CD4-positive, alpha-beta T cell treated with Interferon alpha-2 for 1 hour (primary cell): ENCODE measurements at regions not wholly inside any gene's neighbourhood (a gene's known extent, or its start where the extent isn't known, plus 50 kb on each side); places are given as distances from the start of the nearest gene placed in this dataset.

Experiments used
- DNase-seq, 2 donors: peaks; one replicate each; pipeline ENCODE4 v3.0.0-alpha.2; 2020 to 2022

GRCh38 chr18:34595690-34596089 lies 114.4 kb upstream of the DTNA start:
- no peak for DNase-seq

GRCh38 chr18:34598120-34598635 lies 111.9 kb upstream of the DTNA start:
- no peak for DNase-seq

GRCh38 chr18:34600158-34600557 lies 109.9 kb upstream of the DTNA start:
- DNase-seq, result no peak

GRCh38 chr18:34600874-34601656 lies 109.0 kb upstream of the DTNA start:
- DNase-seq, result no peak

GRCh38 chr18:34604591-34604990 lies 105.5 kb upstream of the DTNA start:
- DNase-seq, result no peak

- no peak for DNase-seq
Measured at GRCh38 chr18:34606851-34607250, 103.2 kb upstream of the DTNA start.

- no peak for DNase-seq
Measured at GRCh38 chr18:34608064-34608463, 102.0 kb upstream of the DTNA start.

GRCh38 chr18:34609986-34610648 lies 100.0 kb upstream of the DTNA start:
- DNase-seq, result no peak

GRCh38 chr18:34611904-34612303 lies 98.2 kb upstream of the DTNA start:
- DNase-seq, result no peak

- no peak for DNase-seq
Measured at GRCh38 chr18:34620258-34620861, 89.7 kb upstream of the DTNA start.

GRCh38 chr18:34623557-34623956 lies 86.5 kb upstream of the DTNA start:
- no peak for DNase-seq

- DNase-seq, result no peak
Measured at GRCh38 chr18:34624551-34624950, 85.5 kb upstream of the DTNA start.

GRCh38 chr18:34626404-34627136 lies 83.5 kb upstream of the DTNA start:
- no peak for DNase-seq

GRCh38 chr18:34627137-34627920 lies 82.8 kb upstream of the DTNA start:
- no peak for DNase-seq

- DNase-seq, result no peak
Measured at GRCh38 chr18:34631093-34631966, 78.8 kb upstream of the DTNA start.

- no peak for DNase-seq
Measured at GRCh38 chr18:34632321-34632720, 77.8 kb upstream of the DTNA start.

GRCh38 chr18:34633368-34633767 lies 76.7 kb upstream of the DTNA start:
- no peak for DNase-seq

GRCh38 chr18:34637094-34637801 lies 72.8 kb upstream of the DTNA start:
- DNase-seq, result no peak

GRCh38 chr18:34639687-34640086 lies 70.4 kb upstream of the DTNA start:
- DNase-seq, result no peak

GRCh38 chr18:34640276-34640675 lies 69.8 kb upstream of the DTNA start:
- DNase-seq, result no peak

GRCh38 chr18:34643989-34644388 lies 66.1 kb upstream of the DTNA start:
- no peak for DNase-seq
